Hematopoietic multipotent progenitor cell treated with erythropoietin and hydrocortisone succinate and interleukin-3 and kit ligand, for 8 days (in vitro differentiated cells): ENCODE measurements at regions not wholly inside any gene's neighbourhood (a gene's known extent, or its start where the extent isn't known, plus 50 kb on each side); places are given as distances from the start of the nearest gene placed in this dataset.
"Not testable (repeated sequence)": the region's sequence is repeated elsewhere in the genome, so short reads cannot be mapped to it uniquely, and the experiment has no call there.

Experiments used
- DNase-seq: peaks from one replicate; pipeline ENCODE4 v3.0.0-alpha.2; 2015

DNA sequence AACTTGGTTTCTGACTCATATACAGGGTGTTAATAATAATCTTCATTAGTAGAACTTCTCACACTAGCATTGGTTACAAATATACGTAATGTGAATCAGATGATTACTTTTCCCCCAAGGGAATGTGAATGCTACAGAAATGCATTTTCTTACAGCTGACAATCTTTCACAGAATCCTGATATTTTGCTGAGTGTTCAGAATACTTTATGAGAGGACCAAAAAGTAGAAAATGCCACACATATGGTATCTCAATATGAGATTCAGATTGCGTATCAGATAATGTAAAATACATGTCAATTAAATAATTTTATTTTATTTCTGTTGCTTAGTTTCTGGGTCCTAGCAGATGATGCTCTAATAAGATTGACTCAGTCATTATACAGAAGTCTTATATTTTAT is 979.9 kb upstream of the GBE1 start:
- DNase-seq, result no peak

DNA sequence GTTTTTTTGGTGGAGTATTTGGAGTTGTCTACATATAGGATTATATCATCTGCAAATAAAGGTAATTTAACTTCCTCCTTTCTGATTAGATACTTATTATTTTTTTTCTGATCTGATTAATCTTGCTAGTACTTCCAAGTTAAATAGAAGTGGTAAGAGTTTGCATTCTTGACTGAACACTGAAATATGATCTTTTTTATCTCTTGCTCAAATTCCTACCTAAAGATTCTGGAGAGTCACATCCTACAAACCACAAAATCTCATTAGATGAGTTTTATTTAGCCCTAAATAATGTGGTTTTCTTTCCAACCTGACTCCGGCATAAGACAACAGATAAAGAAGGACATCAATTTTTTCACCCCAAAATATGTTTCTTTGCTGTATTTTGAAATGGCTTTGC is 977.9 kb upstream of the GBE1 start:
- DNase-seq, result no peak

DNA sequence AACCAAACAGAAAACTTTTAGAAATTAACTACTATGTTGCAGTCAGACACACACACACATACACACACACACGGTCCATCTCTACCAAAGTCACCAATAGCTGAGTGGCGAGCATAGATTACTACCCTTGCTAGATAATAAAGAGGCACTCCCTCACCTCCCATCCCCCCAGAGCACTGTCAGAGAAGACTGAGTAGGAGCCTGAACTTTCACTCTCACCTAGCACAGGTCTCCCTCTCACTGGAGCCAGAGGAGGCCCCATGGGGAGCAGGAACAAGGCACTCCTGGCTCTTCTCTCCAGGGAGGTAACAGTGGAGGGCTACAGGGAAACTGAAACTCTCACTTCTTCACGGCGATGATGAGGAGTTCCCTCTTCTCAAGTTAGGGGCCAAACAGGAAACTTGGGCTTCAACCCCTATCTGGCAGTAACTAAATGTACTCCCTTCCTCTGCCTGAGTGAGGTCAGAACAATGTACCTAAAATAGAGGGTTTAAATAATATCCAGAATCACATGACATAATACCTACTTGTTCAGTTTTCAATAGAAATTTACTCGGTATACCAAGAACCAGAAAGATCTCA is 975.3 kb upstream of the GBE1 start:
- DNase-seq, result no peak

DNA sequence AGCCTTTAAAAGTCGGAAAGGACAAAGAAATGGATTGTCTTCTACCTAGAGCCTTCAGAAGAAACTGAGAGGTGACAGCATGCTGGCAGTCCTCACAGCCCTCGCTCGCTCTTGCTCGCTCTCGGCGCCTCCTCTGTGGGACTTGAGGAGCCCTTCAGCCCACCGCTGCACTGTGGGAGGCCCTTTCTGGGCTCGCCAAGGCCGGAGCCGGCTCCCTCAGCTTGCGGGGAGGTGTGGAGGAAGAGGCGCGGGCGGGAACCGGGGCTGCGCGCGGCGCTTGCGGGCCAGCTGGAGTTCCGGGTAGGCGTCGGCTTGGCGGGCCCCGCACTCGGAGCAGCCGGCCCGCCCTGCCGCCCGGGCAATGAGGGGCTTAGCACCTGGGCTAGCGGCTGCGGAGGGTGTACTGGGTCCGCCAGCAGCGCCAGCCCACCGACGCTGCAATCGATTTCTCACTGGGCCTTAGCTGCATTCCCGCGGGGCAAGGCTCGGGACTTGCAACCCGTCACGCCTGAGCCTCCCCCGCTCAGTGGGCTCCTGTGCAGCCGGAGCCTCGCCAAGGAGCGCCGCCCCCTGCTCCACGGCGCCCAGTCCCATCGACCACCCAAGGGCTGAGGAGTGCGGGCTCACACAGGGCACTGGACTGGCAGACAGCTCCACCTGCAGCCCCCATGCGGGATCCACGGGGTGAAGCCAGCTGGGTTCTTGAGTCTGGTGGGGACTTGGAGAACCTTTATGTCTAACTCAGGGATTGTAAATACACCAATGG is 953.8 kb upstream of the GBE1 start:
- no peak for DNase-seq

- no peak for DNase-seq
These were observed 945.6 kb upstream of the GBE1 start for GRCh38 chr3:82707035-82707434.

DNA sequence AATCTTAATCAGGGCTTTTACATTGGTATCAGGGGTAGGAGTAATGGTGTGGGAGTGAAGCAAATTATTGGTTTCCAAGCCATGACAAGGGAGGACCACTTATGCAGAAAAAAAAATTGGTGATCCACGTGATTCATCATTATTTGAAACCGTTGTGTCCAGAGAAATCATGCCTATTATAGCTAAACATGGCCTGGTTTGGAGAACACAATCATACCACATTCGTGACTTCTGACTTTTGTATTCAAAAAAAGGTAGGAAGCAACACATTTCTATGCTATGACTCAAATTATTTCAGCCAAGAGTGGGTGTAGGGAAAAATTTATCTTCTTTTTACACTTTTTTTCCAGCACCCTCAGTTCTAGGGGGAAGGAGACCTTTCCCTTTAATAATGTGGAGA is 924.3 kb upstream of the GBE1 start:
- DNase-seq, result no peak

DNA sequence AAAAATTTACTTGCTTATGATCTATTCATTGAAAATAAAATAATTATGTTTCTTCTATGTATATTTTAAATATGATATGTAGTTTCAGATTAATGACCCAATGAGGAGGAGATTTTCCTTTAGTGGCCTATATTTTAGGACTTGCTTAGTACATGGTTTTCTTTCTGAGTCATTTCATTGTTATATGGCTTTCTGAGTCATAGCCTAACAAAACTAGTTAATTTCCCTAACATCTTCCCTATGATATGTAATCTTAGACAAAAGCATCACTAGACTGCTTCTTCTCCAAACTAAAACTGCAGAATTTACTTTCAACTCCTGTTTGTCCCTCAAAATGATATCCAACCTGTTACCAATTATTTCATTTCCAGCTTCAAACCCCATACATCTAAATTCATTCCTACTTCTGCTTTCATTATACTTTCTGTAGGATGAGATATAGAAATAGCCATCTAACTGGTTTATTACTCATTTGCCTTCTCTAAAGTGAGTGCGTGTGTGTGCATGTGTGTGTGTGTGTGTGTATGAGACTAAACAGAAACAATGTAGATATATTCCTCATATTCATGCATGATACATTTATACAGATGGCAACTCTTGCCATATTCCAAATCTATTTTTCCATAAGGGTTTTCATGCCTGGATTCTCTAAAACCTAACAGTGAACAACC is 915.0 kb upstream of the GBE1 start:
- DNase-seq, result no peak

DNA sequence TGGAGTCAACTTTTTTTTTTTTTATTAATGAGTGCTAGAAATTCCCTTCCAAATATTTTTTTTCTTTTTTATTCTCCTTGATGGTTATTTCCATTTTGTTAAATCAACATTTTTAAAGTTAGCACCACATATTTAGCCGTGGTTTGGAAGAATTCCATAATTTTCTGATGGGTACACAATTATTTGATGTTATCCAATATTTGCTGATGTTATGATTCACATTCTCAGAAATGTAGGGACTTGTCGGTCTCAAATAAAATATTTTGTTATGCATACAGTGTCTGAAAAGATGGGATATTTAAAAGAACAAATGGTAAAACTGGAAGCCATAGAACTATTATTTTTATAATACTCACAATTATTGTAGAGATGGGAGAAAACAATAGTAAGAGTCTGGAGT is 911.5 kb upstream of the GBE1 start:
- no peak for DNase-seq

GRCh38 chr3:82671466-82671865 is 910.0 kb upstream of the GBE1 start:
- no peak for DNase-seq

GRCh38 chr3:82654708-82655107 is 893.3 kb upstream of the GBE1 start:
- DNase-seq, result no peak

GRCh38 chr3:82643948-82644347 is 882.5 kb upstream of the GBE1 start:
- no peak for DNase-seq

DNA sequence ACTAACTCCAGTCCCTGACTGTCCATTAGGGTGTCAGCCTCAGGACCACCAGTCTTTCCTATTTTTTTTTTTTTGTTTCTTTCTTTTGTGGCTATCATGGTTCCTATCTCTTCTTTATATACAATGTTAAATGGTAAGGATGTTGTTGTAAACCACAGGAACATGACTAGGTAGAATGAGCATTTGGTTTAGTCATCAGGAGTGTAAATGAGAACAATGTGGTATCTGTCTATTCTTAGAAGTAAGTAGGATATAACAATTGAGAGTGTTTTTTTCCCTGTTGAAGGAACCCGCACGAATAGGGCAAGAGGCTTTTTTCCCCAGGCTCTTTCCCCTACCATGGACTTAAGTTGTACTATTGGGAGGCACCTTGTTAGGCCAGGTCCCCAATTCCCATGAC is 880.3 kb upstream of the GBE1 start:
- DNase-seq, result no peak

DNA sequence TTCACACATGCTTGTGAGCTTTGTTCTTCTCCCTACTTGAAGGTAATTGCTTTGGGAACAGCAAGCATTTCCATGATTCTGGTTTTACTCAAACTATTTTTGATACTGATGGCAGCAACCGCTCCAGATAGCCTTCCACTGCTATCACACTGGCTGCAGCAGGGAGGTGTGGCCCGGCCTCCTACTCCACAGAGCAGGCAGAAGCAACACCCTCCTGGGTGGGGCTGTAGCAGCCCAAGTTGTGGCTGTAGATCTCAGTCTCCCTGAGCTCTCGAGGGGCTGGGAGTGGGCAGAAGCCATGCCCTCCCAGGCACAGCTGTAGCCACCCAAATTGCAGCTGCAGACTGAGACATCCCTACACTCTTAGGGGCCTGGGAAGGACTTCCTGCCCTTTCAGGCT is 878.8 kb upstream of the GBE1 start:
- DNase-seq, result no peak

- DNase-seq, result no peak
These were observed 876.1 kb upstream of the GBE1 start for GRCh38 chr3:82637574-82637973.

DNA sequence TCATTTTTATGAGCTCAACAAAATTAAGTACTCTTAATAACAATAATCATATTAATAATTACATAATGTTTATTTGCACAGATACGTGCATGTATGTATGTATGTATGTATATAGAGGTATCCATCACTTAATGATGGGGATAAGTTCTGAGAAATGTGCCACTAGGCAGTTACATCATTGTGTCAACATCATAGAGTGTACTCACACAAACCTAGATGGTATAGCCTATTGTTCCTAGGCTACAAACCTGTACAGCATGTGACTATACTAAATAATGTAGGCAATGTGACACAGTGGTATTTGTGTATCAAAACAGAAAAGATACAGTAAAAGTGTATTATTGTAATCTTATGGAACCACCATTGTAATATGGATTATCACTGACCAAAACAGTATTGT is 874.7 kb upstream of the GBE1 start:
- DNase-seq, result no peak

DNA sequence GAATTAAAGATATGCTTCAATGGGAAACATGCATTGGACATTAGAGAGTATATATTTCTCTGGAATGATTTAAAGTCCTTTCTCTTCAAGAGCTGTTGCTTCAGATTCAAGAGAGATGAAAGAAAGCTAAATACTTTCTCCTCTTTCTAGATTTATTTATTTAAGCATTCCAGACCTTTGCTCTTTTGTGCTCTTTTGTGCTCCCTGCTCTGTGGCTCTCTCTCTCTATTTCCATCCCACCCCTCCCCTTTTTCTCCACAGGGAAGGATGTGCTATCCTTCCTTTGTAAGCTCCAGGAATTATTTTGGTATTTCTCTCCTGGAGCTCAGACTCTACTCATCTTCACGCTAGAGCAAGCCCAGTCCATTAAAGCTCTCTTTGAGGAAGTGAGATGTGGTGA is 871.9 kb upstream of the GBE1 start:
- DNase-seq, result no peak

- no peak for DNase-seq
These were observed 868.5 kb upstream of the GBE1 start for GRCh38 chr3:82629937-82630336.

- no peak for DNase-seq
These were observed 867.1 kb upstream of the GBE1 start for GRCh38 chr3:82628385-82629014.

DNA sequence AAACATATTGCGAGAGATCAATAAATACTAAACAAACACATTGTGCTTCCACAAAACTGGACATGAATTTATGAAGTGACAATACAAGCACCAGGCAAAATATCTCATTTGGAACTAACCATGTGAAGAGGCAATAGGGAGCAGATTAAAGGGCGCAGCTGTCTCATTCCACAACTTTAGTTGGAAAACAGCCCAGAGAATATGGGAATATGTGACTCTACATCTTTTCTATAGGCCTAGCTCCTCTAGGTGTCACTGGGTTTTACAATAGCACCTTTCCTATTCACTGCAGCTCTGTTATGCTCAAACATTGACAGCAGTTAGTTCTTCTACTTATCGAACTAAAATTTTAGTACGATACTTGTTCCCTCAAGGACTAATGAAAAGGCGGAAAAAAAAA is 866.3 kb upstream of the GBE1 start:
- DNase-seq, result no peak

DNA sequence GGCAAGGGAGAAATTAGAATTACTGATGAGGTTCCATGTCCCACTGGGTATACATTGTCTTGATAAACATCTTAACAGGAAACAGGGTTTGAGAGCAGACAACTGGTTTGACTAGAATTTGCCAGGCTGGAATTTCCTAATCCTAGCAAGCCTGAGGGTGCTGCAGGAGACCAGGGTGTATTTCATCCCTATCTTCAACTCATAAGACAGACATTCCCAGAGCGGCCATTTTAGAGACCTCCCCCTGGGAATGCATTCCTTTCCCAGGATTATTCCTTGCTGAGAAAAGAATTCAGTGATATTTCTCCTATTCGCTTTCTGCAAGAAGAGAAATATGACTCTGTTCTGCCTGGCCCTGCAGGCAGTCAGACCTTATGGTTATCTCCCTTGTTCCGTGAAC is 859.3 kb upstream of the GBE1 start:
- not testable (repeated sequence) for DNase-seq

- DNase-seq, result no peak
These were observed 857.1 kb upstream of the GBE1 start for GRCh38 chr3:82618594-82618993.

DNA sequence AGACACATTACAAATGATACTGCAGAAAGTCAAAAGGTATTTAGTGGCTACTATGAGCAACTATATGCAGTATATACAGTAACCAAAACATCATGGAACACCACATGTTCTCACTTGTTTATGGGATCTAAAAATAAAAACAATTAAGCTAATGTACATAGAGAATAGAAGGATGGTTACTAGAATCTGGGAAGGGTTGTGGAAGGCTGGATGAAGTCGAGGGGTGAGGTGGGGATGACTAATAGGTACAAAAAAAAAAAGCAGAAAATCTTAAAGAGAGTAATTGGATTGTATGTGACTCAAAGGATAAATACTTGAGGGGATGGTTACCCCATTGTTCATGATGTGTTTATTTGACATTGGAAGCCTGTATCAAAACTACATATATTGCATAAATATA is 848.8 kb upstream of the GBE1 start:
- no peak for DNase-seq

GRCh38 chr3:82607391-82607790 is 845.9 kb upstream of the GBE1 start:
- DNase-seq, result no peak

DNA sequence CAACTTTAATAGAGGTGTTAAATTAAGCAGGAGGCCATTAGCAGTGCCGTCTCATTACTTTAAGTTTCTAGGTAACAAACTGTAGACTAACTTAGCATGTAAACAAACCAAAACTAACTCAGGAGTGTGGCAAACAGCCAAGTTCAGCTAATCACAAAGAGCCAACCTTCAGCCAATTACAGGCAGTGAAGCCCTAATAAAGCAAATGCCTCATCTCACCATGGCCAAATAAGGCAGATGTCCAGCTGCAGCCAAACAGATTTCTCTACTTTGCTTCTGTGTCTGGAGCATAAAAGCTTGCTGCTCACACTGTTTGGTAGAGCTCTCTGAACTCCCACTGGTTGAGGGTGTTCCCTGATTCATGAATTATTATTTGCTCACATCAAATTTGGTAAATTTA is 835.4 kb upstream of the GBE1 start:
- DNase-seq, result no peak
